ENCODE measurements at regions not wholly inside any gene's neighbourhood (a gene's known extent, or its start where the extent isn't known, plus 50 kb on each side); places are given as distances from the start of the nearest gene placed in this dataset.

GRCh38 chr21:15616864-15617574 is 112.8 kb upstream of the USP25 start:
- no peak for TF ChIP-seq EZH2 (IDR thresholded peaks at IDR 0.05)
- TF ChIP-seq POLR2AphosphoS5 (IDR thresholded peaks at IDR 0.05; ENCODE audit: borderline replicate concordance, low read depth, low read length): no peak

All from SK-N-MC (cell line).